DMS53 treated with DMSO at 0.1 percent for 48 hours (cell line): ENCODE measurements at regions not wholly inside any gene's neighbourhood (a gene's known extent, or its start where the extent isn't known, plus 50 kb on each side); places are given as distances from the start of the nearest gene placed in this dataset.
"Not testable (repeated sequence)": the region's sequence is repeated elsewhere in the genome, so short reads cannot be mapped to it uniquely, and the experiment has no call there.

ENCODE experiments used
- DNase-seq: peaks from one replicate; lab custom pipeline; 2025; ENCODE audit not compliant: unreplicated experiment; lab: John Stamatoyannopoulos, UW

DNA sequence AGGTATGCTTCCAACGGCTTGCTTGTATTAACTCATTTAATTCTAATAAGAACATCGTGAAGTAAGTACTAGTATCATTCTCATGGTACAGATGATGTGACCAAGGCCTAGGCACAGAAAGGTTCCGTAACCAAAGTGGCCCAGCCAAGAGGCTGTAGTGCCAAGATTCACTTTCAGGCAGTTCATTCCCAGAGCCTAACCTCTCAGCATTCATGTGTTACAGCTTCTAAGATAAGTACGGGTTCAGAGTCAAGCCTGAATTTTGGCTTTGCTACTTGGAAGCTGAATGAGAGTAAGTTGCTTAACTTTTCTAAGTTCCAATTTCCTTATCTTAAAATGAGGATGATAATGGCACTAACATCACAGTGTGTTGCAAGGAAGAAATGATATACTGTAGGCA, 379.9 kb downstream of the AEBP2 start:
- DNase-seq: no peak

DNA sequence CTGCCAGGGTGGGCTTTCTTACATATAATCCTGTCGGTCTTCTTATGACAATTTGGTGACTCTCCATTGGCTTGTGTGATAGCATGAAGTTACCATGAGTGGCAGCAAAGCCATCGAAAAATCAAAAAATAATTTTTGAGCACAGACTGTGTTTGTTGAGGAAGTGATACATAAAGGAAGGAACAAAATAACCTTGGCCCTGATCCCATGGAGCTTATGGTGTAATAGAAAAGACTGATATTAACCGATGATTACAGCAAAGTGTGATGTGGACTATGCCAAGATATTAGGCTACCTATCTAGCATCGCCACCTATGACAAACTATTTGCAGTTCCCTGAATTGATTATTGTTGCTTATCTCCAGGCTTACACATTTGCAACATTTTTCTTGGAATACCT, 383.2 kb downstream of the AEBP2 start:
- no peak for DNase-seq

DNA sequence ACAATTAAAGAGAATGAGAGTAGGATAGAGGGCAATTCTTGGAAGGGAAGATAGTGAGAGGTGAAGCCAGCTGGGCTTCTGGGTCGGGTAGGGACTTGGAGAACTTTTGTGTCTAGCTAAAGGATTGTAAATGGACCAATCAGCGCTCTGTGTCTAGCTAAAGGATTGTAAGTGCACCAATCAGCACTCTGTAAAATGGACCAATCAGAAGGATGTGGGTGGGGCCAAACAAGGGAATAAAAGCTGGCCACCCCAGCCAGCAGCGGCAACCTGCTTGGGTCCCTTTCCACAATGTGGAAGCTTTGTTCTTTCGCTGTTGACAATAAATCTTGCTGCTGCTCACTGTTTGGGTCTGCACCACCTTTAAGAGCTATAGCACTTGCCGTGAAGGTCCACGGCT, 384.0 kb downstream of the AEBP2 start:
- not testable (repeated sequence) for DNase-seq

DNA sequence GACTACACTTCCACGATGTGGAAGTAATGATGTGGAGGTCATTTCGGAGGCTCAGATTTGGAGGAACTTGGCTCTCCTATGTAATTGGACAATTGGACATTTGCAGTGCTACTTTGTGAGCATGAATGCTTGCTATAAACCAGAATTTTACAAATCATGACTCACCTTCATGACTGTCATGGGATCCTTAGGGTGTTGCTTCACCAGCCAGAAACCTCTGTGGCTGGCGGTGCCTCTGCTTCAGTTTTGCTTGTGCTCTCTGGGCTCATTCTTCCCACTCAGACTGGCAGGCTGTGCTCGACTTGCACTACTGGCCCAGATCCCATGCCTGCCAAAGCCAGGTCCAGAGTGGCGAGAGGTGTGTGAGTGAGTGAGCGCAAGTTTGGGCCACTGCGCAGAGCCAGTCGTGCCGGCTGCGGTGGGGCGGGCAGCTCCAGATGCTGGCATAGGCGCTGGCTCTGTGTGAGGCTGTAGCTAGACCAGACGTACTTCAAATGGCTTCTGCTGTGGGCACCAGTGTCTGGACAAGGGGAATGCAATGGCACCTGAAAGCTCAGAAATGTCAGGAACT, 387.8 kb downstream of the AEBP2 start:
- no peak for DNase-seq

DNA sequence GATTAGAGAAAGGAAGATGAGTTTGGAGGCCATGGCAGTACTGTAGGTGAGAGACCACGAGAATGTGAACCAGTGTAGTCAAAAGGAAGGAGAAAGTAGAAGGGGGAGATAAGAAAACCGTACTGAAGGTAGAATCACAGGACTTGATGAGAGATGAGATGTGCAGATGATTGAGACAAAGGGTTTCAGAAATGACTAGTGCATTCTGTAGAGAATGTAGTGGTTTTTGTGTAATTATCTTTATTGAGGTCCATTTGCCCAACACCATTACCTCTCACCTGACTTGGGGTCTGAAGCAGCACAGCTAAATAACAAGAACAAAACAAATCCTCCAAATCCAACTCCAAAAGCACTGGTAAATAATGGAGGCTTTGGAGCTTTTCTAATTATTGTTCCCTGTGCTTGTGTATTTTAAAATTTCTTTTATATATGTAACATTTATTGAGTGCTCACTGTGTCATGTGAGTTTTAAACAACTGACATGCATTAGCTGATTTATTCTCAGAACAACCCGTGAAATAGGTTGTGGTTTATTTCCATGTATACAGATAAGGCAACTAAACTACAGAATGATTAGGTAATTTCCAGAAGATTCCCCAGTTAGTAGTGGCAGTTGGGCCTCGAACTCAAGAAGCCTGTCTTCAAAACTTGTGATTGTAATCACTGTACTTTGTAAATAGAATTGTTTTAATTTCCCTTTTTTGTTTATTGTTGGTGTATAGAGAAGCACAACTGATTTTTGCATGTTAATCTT, 390.0 kb downstream of the AEBP2 start:
- no peak for DNase-seq

DNA sequence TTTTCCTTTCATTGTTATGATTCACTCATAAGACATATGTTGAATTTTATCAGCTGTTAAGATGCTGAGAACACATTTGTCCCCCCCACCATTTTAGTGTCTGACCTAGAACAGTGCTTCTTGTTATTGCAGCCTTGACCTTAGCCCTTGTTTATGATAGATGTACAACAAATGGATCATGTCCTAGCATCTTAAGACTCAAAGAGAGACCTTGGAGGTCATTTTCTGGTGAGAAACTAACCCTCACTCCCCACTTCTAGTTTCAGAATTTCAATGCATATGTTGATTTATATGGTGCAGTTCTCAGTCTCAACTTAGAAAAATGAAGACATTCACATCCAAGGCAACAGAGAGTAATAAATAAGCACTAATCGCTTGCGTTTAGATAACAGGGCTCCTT, 391.2 kb downstream of the AEBP2 start:
- DNase-seq: no peak

DNA sequence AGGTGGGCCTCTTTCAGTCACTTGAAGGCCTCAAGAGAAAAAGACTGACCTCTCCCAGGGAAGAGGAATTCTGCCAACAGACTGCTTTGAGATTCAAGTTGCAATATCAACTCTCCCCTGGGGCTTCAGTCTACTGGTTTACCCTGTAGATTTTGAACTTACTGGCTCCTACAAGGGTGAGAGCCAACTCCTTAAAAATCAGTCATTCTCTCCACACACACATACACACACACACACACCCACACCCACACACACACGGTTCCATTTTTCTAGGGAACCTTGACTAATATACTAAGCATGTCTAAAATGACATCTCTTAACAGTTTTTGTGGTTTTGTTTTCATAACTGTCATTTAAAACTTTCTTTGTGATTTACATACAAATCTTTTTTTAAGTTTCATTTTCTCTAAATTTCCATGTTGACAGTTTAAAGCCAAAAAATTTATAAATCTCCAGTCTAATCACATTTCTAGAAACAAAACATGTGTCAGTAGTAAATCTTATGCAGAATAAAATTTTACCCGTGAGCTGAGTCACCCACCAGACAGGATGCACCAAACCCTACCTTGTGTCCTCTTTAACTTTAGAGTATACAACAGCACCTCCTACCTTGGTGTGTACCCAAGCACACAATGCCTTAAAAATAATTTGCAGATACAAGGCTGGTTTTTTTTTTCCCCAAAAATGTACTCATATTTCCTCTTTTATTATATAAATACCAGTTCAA, 394.6 kb downstream of the AEBP2 start:
- DNase-seq: no peak

DNA sequence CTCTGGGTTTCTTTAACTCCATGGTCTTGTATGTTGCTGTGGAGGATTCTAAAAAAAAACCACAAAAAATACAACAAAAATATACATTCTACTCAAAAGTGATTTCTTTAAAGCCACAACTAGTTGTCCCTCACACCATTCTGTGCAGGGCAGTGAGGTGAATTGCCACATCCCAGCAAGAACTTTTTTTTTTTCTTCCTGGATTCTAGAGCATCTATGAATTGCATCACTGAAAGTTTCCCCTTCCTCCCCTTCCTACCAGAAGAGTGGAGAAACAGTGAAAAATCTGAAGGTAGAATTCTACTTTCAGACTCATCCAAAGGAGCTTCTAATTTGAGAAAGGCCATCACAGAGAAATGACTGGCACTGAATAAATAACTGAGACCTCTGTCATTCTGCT, 395.3 kb downstream of the AEBP2 start:
- no peak for DNase-seq

DNA sequence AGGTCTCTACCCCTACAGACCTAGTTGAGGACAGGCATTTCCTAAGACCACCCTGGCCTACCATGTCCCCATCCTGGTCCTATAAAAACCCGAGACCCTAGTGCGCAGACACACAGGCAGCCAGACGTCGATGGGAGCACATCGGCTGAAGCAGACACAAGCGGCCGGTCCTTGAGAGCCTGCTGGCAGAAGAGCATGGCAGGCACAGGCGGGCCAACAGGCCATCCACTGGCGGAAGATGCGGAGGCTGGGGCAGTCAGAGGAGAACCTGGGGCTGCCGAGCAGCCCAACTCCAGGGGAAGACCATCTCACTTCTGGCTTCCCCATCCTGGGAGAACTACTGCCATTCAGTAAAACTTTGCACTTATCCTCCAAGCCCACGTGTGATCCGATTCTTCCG, 396.8 kb downstream of the AEBP2 start:
- no peak for DNase-seq

DNA sequence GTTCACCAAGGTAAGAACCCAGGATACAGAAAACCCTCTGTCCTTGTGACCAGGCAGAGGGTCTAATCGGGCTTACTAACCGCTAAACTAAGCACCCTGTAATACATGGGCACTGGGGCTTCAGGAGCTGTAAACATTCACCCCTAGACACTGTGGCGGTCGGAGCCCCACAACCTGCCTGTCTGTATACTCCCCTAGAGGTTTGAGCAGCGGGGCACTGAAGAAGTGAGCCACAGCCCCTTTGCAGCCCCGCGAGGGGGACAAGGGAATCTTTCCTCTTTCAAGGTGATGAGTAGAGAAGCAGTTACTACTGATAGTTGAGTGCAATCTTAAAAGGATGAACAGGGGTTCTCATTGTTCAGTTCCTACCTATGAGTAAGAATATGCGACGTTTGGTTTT, 397.2 kb downstream of the AEBP2 start:
- DNase-seq: no peak

DNA sequence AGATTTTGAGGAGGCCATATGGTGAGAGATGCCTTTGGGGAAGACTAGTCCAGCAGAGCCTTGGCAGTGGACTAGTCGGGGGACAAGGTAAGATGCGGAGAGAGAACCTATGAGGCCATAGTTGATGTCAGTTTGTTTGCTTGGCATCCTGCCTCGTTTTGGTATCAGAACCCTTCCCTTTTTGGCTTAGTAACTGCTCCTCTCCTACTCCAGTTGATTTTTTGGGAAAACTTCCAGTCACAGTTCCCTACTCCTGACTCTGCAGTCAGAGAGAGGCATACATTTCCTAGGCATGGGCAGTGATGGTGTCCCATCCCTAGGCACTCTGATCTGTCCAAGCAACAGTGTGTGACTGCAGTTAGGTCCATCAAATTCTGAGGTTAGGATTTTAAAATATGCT, 398.3 kb downstream of the AEBP2 start:
- DNase-seq: no peak

DNA sequence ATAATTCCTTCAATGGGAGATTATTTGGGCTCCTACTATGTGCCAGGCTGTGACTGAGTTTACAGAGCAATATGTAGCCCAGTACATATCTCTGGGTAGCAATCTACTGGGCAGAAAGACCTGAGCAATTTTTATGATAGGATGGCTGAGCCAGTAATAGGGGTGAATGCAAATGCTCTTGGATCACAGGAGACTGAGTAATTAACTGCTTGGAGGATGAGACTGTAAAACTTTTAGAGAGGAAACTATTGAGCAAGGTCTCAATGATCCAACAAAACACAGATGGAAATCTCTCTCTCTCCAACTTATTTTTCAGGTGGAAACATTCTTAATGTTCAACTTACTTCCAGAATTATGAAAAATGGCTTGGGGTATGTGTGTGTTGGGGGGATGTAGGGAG, 402.2 kb downstream of the AEBP2 start:
- no peak for DNase-seq

DNA sequence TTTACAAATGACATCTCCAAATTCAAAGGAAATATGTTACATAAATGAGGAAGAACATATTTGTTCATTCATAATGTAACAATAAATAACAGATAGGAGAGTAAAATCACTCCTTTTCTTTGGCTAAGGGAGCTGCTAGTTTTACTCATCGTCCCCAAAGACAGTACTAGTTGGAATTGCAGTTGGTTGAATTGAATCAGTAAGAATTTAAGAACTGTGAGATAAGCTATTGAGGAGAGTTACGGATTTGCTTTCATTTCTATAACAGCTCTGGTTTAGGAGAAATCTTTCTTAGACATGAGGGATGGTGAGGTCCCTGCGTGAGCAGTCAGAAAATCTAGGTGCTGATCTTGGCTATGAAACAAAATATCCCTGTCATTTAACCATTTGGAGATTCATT, 402.8 kb downstream of the AEBP2 start:
- DNase-seq: no peak

DNA sequence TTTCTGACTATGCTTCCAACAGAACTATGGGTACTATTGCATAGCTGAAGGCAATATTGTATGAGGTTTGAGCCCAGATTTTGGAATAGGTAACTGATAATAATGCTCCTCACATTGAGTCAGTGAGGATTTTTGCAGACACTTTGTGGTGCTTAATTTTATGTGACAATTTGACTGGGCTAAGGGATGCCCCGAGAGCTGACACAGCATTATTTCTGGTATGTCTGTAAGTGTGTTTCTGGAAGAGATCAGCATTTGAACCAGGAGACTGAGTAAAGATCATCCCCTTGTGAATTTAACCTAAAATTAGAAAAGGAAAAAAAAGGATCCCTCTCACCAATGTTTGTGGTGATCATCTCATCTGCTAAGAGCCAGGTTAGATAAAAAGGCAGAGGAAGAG, 404.9 kb downstream of the AEBP2 start:
- no peak for DNase-seq

DNA sequence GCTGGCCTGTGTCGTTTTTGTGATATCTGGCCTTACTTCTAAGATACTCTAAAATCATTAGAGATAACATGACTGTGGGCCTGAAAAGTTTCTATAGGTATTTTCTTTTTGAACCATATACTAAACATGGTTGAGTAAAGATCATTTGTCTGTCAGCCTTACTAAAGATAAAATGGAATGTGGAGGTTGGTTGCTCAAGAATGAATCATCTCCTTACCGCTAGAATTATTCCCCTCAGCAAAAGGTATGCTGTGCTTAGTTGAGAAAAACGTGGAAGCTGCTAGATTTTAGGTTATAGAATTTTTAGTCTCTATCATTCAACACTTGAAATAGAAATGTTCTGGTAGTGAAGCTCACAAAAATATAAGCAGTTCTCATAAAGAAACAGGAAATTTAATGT, 407.3 kb downstream of the AEBP2 start:
- DNase-seq: no peak

DNA sequence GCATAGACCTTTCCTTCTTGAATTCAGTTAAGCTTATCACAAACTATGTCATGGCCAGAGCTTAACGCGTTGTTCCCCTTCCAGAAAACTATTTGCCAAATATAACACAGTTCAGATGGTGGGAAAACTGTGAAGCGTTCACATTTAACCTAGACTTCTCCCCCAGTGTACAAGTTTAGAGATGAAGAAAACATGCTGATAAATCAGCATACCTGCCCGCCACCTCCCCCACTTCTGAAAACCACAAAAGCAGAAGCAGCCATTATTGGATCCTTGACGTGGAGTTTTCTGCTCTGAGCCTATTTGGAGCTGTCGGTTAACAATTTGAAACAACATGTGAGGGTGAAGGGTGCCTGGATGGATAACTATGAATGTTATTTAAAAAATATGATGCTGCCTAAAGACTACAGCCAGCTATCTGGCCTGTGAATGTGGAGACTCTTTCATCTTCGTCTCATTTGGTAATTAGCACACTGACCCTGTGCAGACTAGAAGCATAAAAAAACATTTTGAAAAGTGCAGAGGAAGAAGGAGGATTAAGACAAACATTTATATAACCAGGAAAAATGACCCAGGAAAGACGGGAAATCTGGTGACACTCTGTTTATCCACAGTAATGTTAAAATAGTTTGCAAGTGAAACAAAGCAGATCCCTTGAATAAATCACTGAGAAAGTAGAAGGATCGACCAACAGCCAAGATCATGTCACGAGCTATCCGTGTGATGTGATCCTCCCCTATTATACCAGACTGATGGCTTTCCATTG, 408.2 kb downstream of the AEBP2 start:
- DNase-seq: no peak

DNA sequence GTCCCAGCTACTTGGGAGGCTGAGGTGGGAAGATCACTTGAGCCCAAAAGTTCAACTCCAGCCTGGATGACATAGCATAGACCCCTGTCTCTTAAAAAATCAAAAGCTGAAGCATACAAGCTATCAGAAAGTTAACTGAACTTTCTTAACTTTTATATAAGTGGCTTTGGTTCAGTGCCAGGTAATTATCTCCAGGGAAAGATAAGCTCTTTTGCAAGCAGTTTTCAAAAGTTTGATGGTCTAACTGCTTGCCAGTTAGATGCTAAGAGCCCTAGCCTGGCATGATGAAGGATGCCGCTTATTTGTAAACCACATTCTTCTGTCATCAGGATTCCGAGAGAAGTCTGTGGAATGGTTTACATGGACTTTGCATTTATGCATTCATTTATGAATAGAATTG, 409.1 kb downstream of the AEBP2 start:
- no peak for DNase-seq

DNA sequence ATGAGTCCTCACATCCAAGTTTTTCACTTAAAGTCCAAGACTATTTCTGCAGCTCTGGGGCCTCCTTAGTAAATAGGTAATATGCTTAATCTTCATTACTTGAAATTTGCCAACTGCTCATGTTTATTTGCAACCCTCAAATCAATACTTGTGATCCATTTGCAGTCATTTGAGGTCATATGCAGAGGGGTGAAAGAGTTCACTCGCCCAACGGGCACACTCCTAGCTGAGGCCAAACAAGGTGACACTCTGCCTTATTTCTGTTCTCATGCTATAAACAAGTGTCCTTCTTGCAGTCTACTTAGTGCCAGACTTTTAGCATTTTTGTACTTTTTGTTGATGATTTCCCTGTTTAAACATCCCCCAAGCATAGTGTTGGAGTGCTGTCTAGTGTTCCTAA, 409.9 kb downstream of the AEBP2 start:
- DNase-seq: no peak

DNA sequence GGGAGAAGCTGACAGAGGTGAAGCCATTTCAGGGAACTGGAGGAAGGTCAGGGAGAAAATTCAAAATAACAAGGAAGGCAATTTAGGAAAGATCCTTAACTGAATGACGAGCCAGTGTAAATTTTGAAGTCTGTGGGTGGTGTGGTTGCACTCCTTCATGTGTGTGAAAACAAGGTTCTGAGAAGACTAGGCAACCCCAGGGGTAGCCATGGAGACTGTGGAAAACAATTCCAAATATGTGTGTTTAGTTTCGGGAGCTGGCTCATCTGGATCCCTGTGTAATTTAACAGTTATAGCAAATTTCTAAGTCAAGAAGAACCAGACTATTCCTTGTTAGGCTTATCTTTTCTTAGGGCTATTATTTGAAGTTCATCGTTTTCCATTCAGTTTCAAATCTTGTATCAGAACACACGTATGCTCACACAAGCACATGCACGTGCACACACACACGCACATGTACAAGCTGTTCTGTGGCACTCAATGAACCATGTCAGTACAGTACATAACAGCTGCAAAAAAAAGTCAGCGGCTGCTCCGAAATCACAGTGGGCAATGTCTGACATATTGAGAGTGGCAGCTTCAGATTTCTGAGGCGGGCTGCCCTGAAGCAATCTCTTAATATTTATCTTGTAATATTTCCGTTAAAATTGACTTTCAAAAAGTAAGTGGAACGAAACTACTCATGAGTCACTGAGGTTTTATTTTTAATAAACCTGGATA, 411.2 kb downstream of the AEBP2 start:
- DNase-seq: no peak

DNA sequence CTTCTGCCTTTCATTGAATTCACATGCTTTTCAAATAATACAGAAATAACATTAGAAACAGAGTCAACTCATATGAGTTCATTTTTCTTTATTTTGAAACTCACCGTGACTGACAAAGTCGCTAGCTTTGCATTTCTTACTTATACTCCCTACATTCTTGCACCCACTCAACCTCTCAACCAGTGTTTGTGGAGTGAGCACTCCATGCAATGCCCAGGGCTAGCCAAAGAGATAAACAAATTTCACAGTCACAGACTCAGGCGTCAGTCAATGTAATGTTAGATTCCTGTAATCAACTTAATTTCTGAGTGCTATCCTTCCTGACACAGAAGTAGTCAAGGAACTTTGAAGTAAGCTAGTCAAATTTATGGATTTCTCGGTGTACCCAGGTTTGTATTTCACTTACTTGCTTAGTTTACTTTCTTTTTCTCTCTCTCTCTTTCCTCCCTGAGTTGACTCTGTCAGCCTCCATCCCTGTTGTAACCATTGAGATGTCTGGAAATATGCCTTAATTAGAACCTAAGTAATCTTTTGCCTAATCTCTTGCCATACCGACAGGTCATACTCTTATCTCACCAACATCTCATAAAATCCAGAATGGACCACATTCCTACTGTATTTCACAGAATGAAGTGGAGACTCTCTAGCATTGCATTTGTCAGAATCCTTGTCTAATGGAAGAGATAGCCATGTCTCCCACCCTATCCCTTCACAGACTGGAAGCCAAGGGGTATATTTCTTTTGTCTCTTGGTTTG, 413.0 kb downstream of the AEBP2 start:
- no peak for DNase-seq
